ENCODE measurements at regions not wholly inside any gene's neighbourhood (a gene's known extent, or its start where the extent isn't known, plus 50 kb on each side); places are given as distances from the start of the nearest gene placed in this dataset.

GRCh38 chr13:73934771-73935170, 199.4 kb downstream of the KLF12 start:
- TF ChIP-seq RAD21 (conservative IDR thresholded peaks at IDR 0.05): no peak
- TF ChIP-seq, protein P1, sequence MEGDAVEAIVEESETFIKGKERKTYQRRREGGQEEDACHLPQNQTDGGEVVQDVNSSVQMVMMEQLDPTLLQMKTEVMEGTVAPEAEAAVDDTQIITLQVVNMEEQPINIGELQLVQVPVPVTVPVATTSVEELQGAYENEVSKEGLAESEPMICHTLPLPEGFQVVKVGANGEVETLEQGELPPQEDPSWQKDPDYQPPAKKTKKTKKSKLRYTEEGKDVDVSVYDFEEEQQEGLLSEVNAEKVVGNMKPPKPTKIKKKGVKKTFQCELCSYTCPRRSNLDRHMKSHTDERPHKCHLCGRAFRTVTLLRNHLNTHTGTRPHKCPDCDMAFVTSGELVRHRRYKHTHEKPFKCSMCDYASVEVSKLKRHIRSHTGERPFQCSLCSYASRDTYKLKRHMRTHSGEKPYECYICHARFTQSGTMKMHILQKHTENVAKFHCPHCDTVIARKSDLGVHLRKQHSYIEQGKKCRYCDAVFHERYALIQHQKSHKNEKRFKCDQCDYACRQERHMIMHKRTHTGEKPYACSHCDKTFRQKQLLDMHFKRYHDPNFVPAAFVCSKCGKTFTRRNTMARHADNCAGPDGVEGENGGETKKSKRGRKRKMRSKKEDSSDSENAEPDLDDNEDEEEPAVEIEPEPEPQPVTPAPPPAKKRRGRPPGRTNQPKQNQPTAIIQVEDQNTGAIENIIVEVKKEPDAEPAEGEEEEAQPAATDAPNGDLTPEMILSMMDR (IDR thresholded peaks at IDR 0.05; ENCODE audit: poor library complexity, severe bottlenecking): no peak
- TF ChIP-seq EZH2 (IDR thresholded peaks at IDR 0.05; ENCODE audit: borderline replicate concordance, insufficient read depth, low read length, poor library complexity, severe bottlenecking): no peak
- no peak for TF ChIP-seq EP300 (conservative IDR thresholded peaks at IDR 0.05; ENCODE audit: poor library complexity, severe bottlenecking)
- TF ChIP-seq SMC3 (conservative IDR thresholded peaks at IDR 0.05; ENCODE audit: poor library complexity): no peak
- no peak for TF ChIP-seq POLR2AphosphoS5 (IDR thresholded peaks at IDR 0.05)
- TF ChIP-seq, protein P2, sequence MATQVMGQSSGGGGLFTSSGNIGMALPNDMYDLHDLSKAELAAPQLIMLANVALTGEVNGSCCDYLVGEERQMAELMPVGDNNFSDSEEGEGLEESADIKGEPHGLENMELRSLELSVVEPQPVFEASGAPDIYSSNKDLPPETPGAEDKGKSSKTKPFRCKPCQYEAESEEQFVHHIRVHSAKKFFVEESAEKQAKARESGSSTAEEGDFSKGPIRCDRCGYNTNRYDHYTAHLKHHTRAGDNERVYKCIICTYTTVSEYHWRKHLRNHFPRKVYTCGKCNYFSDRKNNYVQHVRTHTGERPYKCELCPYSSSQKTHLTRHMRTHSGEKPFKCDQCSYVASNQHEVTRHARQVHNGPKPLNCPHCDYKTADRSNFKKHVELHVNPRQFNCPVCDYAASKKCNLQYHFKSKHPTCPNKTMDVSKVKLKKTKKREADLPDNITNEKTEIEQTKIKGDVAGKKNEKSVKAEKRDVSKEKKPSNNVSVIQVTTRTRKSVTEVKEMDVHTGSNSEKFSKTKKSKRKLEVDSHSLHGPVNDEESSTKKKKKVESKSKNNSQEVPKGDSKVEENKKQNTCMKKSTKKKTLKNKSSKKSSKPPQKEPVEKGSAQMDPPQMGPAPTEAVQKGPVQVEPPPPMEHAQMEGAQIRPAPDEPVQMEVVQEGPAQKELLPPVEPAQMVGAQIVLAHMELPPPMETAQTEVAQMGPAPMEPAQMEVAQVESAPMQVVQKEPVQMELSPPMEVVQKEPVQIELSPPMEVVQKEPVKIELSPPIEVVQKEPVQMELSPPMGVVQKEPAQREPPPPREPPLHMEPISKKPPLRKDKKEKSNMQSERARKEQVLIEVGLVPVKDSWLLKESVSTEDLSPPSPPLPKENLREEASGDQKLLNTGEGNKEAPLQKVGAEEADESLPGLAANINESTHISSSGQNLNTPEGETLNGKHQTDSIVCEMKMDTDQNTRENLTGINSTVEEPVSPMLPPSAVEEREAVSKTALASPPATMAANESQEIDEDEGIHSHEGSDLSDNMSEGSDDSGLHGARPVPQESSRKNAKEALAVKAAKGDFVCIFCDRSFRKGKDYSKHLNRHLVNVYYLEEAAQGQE (IDR thresholded peaks at IDR 0.05; ENCODE audit: borderline replicate concordance): no peak
- no peak for TF ChIP-seq TAF1 (IDR thresholded peaks at IDR 0.05; ENCODE audit: low read depth)
- TF ChIP-seq MXI1 (conservative IDR thresholded peaks at IDR 0.05; ENCODE audit: poor library complexity, severe bottlenecking): no peak

All from neural cell (in vitro differentiated cells).